GM23338 (cell line): ENCODE measurements at regions not wholly inside any gene's neighbourhood (a gene's known extent, or its start where the extent isn't known, plus 50 kb on each side); places are given as distances from the start of the nearest gene placed in this dataset.
"Not testable (repeated sequence)": the region's sequence is repeated elsewhere in the genome, so short reads cannot be mapped to it uniquely, and the experiment has no call there.

Source experiments
- ATAC-seq: fragments of 200-7000 bp; cut with Tn5 transposase; 3 replicates; pipeline ENCODE4 v1.9.1; 2020
- DNase-seq: peaks from one replicate; pipeline ENCODE4 v3.0.0-alpha.2; 2015; ENCODE audit warnings: low spot score
- H2AFZ ChIP-seq: fragments of 200-600 bp; sonication (generic); 2 replicates; pipeline ENCODE4 v1.8.0; 2016; ENCODE audit warnings: antibody characterized with exemption, mild to moderate bottlenecking, moderate library complexity
- H3F3A ChIP-seq: fragments of 200-600 bp; sonication (generic); replicated peaks from 2 replicates; pipeline ENCODE4 v1.8.0; 2017; ENCODE audit warnings: antibody characterized with exemption, mixed run types, low read depth
- H3K27ac ChIP-seq: fragments of 200-600 bp; sonication (generic); 2 replicates; pipeline ENCODE4 v1.6.1; 2016; ENCODE audit warnings: low read depth
- H3K27me3 ChIP-seq: fragments of 200-600 bp; sonication (generic); 2 replicates; pipeline ENCODE4 v1.8.0; 2016; ENCODE audit warnings: mild to moderate bottlenecking, mixed run types, moderate library complexity; ENCODE audit not compliant: insufficient read depth
- H3K36me3 ChIP-seq: fragments of 200-600 bp; sonication (generic); 2 replicates; pipeline ENCODE4 v1.8.0; 2016; ENCODE audit warnings: mild to moderate bottlenecking; ENCODE audit not compliant: insufficient read depth
- H3K4me1 ChIP-seq: fragments of 200-600 bp; sonication (generic); 2 replicates; pipeline ENCODE4 v1.8.0; 2016; ENCODE audit warnings: mild to moderate bottlenecking, moderate library complexity; ENCODE audit not compliant: insufficient read depth
- H3K4me2 ChIP-seq: fragments of 200-600 bp; sonication (generic); 2 replicates; pipeline ENCODE4 v1.7.1; 2017; ENCODE audit warnings: mixed run types
- H3K4me3 ChIP-seq: fragments of 200-600 bp; sonication (generic); 2 replicates; pipeline ENCODE4 v1.6.1; 2016; ENCODE audit warnings: mixed run types
- H3K79me2 ChIP-seq: fragments of 200-600 bp; sonication (generic); replicated peaks from 2 replicates; pipeline ENCODE4 v1.8.0; 2017; ENCODE audit warnings: mild to moderate bottlenecking; ENCODE audit not compliant: insufficient read depth
- H3K9me2 ChIP-seq: fragments of 200-600 bp; sonication (generic); 2 replicates; pipeline ENCODE4 v1.8.0; 2017; ENCODE audit not compliant: insufficient read depth
- H4K20me1 ChIP-seq: fragments of 200-600 bp; sonication (generic); replicated peaks from 2 replicates; pipeline ENCODE4 v1.8.0; 2017; ENCODE audit warnings: mild to moderate bottlenecking; ENCODE audit not compliant: insufficient read depth
- H3K27ac Mint-ChIP-seq: 2 replicates; pipeline ENCODE4 v1.8.0; 2020; ENCODE audit warnings: inconsistent platforms, mild to moderate bottlenecking, moderate library complexity, mixed read lengths
- H3K27me3 Mint-ChIP-seq: 3 replicates; pipeline ENCODE4 v1.8.0; 2022; ENCODE audit warnings: low read depth, mild to moderate bottlenecking, moderate library complexity, mixed read lengths, inconsistent platforms; ENCODE audit not compliant: insufficient read depth, poor library complexity
- H3K36me3 Mint-ChIP-seq: 3 replicates; pipeline ENCODE4 v1.8.0; 2021; ENCODE audit warnings: low read depth, mild to moderate bottlenecking, inconsistent platforms, moderate library complexity, mixed read lengths
- H3K4me1 Mint-ChIP-seq: 3 replicates; pipeline ENCODE4 v1.8.0; 2020; ENCODE audit warnings: mild to moderate bottlenecking, inconsistent platforms, mixed read lengths
- H3K4me3 Mint-ChIP-seq: 3 replicates; pipeline ENCODE4 v1.8.0; 2021; ENCODE audit warnings: moderate library complexity, mild to moderate bottlenecking, inconsistent platforms, mixed read lengths
- H3K9me3 Mint-ChIP-seq: 3 replicates; pipeline ENCODE4 v1.8.0; 2020; ENCODE audit warnings: moderate library complexity, mild to moderate bottlenecking, inconsistent platforms, mixed read lengths
- NANOG ChIP-seq: IDR thresholded peaks from 2 replicates; pipeline ENCODE4 v1.6.1; 2016; ENCODE audit warnings: antibody characterized with exemption, borderline replicate concordance
- POLR2AphosphoS5 ChIP-seq: IDR thresholded peaks from 2 replicates; pipeline ENCODE4 v1.6.1; 2016; ENCODE audit warnings: antibody characterized with exemption, low read depth
- ZNF114 ChIP-seq: fragments of 250-450 bp; sonication (Bioruptor Pico); IDR thresholded peaks from 2 replicates; pipeline ENCODE4 v1.5.0; 2020; ENCODE audit warnings: mild to moderate bottlenecking, moderate library complexity
- TF ChIP-seq, protein P1 (sequence below), 2 experiments: fragments of 200-600 bp in 1 of 2; sonication (generic) in 1 of 2; conservative IDR thresholded peaks; 2 replicates each; pipeline versions ENCODE4 v1.5.1 to v1.6.1; 2016 to 2017; ENCODE audit warnings: antibody characterized with exemption in 2 of 2, low read depth in 2 of 2, mild to moderate bottlenecking in 2 of 2, moderate library complexity in 1 of 2

DNA sequence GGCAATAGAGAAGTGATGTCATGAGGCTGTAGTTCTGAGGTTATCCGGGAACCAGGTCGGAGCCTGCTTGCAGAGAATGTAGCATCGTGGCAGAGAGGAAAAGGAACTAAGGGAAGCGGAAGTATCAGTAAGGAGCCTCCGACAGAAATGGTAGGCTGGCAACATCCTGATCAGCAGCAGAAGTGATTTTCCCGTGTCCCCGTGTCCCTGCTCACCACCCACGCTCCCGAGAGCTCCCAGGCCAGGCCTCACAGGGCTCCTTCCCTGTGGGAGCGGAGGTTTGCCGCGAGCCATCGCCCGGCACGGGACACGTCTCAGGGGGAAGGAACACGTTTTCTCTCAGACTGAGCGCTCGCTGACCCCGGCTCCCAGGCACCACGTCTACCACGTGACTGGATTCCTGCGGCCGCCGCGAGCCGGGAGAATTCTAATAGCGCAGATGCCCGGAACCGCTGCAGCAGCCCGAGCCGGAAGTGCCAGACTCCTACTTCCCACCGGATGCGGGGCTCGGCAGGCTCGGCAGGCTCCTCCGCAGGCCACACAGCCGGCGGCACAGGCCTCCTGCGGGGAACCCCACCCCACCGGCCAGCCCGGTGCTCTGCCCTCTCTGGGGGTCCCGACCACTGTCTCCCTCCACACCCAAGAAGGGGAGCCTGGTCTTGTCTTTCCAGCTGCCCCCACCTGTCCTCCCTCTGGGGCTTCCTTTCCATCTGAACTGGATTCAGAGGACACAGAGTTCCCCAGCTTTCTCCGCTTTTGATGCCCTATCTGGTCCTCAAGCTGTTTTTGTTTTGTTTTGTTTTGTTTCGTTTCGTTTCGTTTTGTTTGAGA is 99.3 kb downstream of the BDH1 start:
- Histone ChIP-seq H4K20me1 (no peaks in the 10 kb centered on the region), H3K27me3 (peaks cover 12% of the 10 kb centered on the region), H3K4me2 (peak overlapping the region; percentile 94), H2AFZ (peak overlapping the region; percentile 97), H3F3A (0 out of 2 replicates have a peak, but pooled peaks cover 3% of the 10 kb centered on the region), H3K4me3 (peak overlapping the region; percentile 72), H3K36me3 (no peaks in the 10 kb centered on the region), H3K9me2 (no peaks in the 10 kb centered on the region), H3K79me2 (no peaks in the 10 kb centered on the region), H3K4me1 (peaks cover 12% of the 10 kb centered on the region), H3K27ac (peak overlapping the region; percentile 32; the same call in 1 of the 2 replicates)
- H3K4me3 Mint-ChIP-seq: peak overlapping the region; percentile 77
- no peaks in the 10 kb centered on the region; the same call in 2 of the 3 replicates for H3K36me3 Mint-ChIP-seq
- ATAC-seq (peak; percentile 88), DNase-seq (peak; percentile 91)
- H3K9me3 Mint-ChIP-seq: no peaks in the 10 kb centered on the region
- TF ChIP-seq ZNF114 (CRISPR knock-in tag) (no peak), POLR2AphosphoS5 (peak; percentile 65)
- peaks cover 16% of the 10 kb centered on the region for H3K27me3 Mint-ChIP-seq
- H3K27ac Mint-ChIP-seq: no peak overlapping the region; the same call in 1 of the 2 replicates
- peaks cover 11% of the 10 kb centered on the region for H3K4me1 Mint-ChIP-seq

DNA sequence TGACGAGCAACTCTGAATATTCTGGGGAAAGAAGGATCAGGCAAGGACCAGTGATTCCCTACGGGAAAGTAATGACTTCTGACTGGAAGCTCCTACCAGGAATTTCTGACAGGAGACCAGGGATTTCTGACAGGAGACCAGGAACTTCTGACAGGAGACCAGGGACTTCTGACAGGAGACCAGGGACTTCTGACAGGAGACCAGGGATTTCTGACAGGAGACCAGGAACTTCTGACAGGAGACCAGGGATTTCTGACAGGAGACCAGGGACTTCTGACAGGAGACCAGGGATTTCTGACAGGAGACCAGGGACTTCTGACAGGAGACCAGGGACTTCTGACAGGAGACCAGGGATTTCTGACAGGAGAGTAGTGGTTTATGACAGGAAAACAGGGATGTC is 100.9 kb downstream of the BDH1 start:
- H3K9me2 ChIP-seq, H3K27ac ChIP-seq, H3K27ac Mint-ChIP-seq, H3K36me3 Mint-ChIP-seq, H2AFZ ChIP-seq, H3K4me2 ChIP-seq, ATAC-seq, H3K36me3 ChIP-seq, H3K9me3 Mint-ChIP-seq, H3F3A ChIP-seq, H3K79me2 ChIP-seq, H4K20me1 ChIP-seq, DNase-seq: not testable (repeated sequence)
- 0 out of 2 replicates have a peak overlapping the region, but pooled peaks have one; percentile 72 for H3K4me3 ChIP-seq
- H3K4me3 Mint-ChIP-seq: peak overlapping the region; percentile 77; the same call in 1 of the 3 replicates
- H3K27me3 Mint-ChIP-seq: peaks cover 16% of the 10 kb centered on the region
- H3K4me1 Mint-ChIP-seq: peaks cover 16% of the 10 kb centered on the region
- H3K27me3 ChIP-seq: peaks cover 12% of the 10 kb centered on the region
- peaks cover 12% of the 10 kb centered on the region for H3K4me1 ChIP-seq

GRCh38 chr3:197454014-197454413 is 101.8 kb downstream of the BDH1 start:
- Histone ChIP-seq H4K20me1 (no peaks in the 10 kb centered on the region), H2AFZ (no peak overlapping the region), H3K27ac (no peak overlapping the region), H3K9me2 (no peaks in the 10 kb centered on the region), H3K4me1 (peaks cover 12% of the 10 kb centered on the region), H3K4me3 (no peak overlapping the region), H3K4me2 (no peak overlapping the region), H3K79me2 (no peaks in the 10 kb centered on the region), H3K27me3 (peaks cover 12% of the 10 kb centered on the region), H3F3A (0 out of 2 replicates have a peak, but pooled peaks cover 3% of the 10 kb centered on the region), H3K36me3 (no peaks in the 10 kb centered on the region)
- no peak overlapping the region for H3K27ac Mint-ChIP-seq
- no peaks in the 10 kb centered on the region for H3K9me3 Mint-ChIP-seq
- no peaks in the 10 kb centered on the region; the same call in 2 of the 3 replicates for H3K36me3 Mint-ChIP-seq
- H3K4me3 Mint-ChIP-seq: no peak overlapping the region
- DNase-seq (no peak), ATAC-seq (no peak)
- TF ChIP-seq NANOG: no peak
- TF ChIP-seq, protein P1, sequence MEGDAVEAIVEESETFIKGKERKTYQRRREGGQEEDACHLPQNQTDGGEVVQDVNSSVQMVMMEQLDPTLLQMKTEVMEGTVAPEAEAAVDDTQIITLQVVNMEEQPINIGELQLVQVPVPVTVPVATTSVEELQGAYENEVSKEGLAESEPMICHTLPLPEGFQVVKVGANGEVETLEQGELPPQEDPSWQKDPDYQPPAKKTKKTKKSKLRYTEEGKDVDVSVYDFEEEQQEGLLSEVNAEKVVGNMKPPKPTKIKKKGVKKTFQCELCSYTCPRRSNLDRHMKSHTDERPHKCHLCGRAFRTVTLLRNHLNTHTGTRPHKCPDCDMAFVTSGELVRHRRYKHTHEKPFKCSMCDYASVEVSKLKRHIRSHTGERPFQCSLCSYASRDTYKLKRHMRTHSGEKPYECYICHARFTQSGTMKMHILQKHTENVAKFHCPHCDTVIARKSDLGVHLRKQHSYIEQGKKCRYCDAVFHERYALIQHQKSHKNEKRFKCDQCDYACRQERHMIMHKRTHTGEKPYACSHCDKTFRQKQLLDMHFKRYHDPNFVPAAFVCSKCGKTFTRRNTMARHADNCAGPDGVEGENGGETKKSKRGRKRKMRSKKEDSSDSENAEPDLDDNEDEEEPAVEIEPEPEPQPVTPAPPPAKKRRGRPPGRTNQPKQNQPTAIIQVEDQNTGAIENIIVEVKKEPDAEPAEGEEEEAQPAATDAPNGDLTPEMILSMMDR (conservative IDR thresholded peaks at IDR 0.05; ENCODE audit: low read depth in 2 of 2): peak in 1 of 2 experiments; percentile 23; a peak in 2 of 4 replicates
- no peak for TF ChIP-seq ZNF114 (CRISPR knock-in tag)
- peaks cover 16% of the 10 kb centered on the region for H3K27me3 Mint-ChIP-seq
- peaks cover 16% of the 10 kb centered on the region for H3K4me1 Mint-ChIP-seq
